GM13977 (cell line): ENCODE measurements at regions not wholly inside any gene's neighbourhood (a gene's known extent, or its start where the extent isn't known, plus 50 kb on each side); places are given as distances from the start of the nearest gene placed in this dataset.
"Not testable (repeated sequence)": the region's sequence is repeated elsewhere in the genome, so short reads cannot be mapped to it uniquely, and the experiment has no call there.

ENCODE experiments used
- DNase-seq: peaks from one replicate; pipeline ENCODE4 v3.0.0; 2012; ENCODE audit warnings: low spot score
- in situ Hi-C: fragments of 300-500 bp; cut with MboI; formaldehyde crosslinking; loops from one replicate; pipeline ENCODE4 v1.12.0; 2022; ENCODE audit warnings: low sequenced_read_pairs, low pct_unique_long_range_greater_than_20kb, mixed read lengths, inconsistent platforms; ENCODE audit not compliant: unreplicated experiment
- TF ChIP-seq, protein P1 (sequence below): IDR thresholded peaks from 2 replicates; pipeline ENCODE4 v1.5.1; 2012; ENCODE audit warnings: mild to moderate bottlenecking, control low read depth; ENCODE audit not compliant: insufficient read depth; ENCODE audit errors: extremely low read depth, missing control alignments

DNA sequence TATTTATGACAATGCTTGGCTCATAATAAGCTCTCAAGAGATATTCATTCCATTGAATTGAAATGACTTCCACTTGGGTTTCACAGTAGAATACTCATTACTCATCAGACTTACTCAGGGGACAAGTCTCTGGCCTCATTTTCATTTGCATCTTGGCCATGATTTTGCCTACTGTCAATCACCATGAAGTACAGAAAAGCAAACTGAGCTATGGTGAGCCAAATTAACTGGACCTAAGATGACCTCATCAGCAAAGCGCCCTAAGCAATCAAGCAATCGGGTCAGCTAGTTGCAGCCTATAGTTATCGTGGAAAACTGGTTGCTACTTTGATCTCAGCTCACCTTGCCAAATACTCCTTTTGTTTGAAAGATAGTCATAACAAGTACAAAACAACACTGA, 494.7 kb upstream of the SLC35B3 start:
- no peak for DNase-seq
- in situ Hi-C loops = no loop called here
- TF ChIP-seq, protein P1, sequence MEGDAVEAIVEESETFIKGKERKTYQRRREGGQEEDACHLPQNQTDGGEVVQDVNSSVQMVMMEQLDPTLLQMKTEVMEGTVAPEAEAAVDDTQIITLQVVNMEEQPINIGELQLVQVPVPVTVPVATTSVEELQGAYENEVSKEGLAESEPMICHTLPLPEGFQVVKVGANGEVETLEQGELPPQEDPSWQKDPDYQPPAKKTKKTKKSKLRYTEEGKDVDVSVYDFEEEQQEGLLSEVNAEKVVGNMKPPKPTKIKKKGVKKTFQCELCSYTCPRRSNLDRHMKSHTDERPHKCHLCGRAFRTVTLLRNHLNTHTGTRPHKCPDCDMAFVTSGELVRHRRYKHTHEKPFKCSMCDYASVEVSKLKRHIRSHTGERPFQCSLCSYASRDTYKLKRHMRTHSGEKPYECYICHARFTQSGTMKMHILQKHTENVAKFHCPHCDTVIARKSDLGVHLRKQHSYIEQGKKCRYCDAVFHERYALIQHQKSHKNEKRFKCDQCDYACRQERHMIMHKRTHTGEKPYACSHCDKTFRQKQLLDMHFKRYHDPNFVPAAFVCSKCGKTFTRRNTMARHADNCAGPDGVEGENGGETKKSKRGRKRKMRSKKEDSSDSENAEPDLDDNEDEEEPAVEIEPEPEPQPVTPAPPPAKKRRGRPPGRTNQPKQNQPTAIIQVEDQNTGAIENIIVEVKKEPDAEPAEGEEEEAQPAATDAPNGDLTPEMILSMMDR = no peak

DNA sequence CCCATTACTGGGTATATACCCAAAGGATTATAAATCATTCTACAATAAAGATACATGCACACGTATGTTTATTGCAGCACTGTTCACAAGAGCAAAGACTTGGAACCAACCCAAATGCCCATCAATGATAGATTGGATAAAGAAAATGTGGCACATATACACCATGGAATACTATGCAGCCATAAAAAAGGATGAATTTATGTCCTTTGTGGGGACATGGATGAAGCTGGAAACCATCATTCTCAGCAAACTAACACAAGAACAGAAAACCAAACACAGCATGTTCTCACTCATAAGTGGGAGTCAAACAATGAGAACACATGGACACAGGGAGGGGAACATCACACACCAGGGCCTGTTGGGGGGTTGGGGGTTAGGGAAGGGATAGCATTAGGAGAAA, 484.9 kb upstream of the SLC35B3 start:
- in situ Hi-C loops = not testable (repeated sequence)

DNA sequence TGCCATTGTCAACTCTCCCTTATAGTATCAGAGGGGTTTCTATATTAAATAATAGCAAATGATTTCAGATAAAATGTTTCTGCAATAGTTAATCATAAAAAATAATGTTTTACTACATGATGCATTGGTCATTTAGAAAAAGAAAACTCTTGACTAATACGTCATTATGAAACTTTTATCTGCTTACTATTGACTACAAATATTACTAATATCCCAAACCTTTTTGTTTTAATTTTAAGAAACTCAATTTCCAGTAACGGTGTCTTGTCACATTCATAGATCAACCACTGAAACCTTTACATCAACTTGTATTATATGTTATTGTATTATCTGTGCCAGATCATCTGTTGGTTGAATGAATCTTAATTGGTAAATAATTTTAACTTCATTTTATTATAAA, 482.9 kb upstream of the SLC35B3 start:
- in situ Hi-C loops = no loop called here
- TF ChIP-seq, protein P1 = no peak
- DNase-seq = no peak

More for the DNA sequence above, 484.9 kb upstream of the SLC35B3 start:
- DNase-seq = not testable (repeated sequence)

DNA sequence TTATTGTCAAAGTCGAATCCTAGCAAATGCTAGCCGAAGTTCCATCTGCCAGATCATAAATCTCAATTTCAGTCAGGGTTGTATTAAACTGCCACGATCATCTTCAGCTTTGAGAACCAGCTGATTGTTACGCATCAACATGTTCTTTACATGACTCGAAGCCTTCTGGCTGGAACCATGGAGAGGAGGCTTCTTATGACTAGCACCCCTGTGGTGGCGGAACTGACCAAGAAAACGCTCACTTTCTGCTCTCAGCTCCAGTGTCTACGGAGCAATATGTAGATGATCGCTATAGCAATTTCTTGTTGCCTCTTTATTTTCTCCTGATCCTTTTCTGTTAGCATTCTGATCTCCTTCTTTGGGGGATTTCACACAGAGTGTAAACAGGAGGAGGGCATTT, 479.4 kb upstream of the SLC35B3 start:
- in situ Hi-C loops = no loop called here
- TF ChIP-seq, protein P1 = no peak
- no peak for DNase-seq

DNA sequence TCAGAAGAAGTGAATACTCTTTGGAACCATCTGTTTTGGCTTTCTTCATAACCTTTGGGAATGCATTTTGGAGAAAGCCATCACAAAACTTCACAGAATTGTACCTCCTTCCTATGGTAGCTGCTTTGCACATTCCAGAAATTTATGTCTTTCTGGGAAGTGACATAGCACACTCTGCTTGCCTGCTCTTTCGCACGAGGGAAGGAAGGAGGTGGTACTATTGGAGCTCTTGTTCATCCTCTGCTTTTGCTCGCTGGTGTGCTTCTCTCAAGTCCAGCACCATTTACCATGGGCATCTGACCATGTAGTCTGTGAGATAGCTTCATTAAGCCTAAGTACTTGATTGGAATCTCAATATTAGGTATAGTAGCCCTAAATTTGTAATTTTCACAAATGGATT, 473.3 kb upstream of the SLC35B3 start:
- TF ChIP-seq, protein P1 = no peak
- DNase-seq = no peak
- in situ Hi-C loops = no loop called here

DNA sequence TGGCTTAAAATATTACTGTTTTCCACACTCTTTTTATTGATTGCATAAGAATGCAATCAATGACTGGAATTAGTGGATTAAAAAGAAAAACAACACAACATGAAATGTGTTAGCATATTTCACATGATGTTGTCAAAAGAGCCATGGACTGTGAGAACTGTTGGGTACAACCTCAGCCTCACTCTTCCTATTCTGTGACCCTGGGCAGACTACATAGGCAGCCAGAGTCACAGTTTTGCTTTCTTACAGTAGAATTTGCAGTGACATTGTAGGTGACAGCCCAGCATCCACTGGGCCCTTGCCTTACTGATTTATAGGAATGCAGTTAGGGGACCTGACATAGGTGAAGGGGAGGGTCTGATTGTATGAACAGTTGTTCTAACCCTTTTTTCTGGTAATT, 471.4 kb upstream of the SLC35B3 start:
- TF ChIP-seq, protein P1 = no peak
- in situ Hi-C loops = no loop called here
- no peak for DNase-seq

DNA sequence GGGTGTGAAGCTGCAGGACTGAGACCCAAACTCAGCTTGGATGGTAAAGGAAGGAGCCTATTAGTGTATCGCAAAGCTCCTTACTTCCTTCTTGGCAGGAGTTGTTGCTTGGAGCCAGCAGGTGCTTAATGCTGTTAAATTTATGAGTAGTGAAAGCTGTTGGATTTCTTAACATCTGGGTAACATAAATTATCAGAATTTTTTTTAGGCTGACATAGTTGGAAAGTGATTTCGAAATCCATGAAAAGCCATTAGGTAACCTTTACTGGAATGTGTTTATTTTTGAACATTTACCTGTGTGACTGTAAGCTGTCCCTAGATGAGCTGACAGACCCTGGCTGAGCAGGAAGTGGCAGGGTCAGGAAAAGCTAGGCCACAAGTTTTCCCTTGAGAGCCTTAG, 470.4 kb upstream of the SLC35B3 start:
- no peak for DNase-seq
- in situ Hi-C loops = no loop called here
- TF ChIP-seq, protein P1 = no peak
